Naive B cell (primary cell): ENCODE measurements at regions not wholly inside any gene's neighbourhood (a gene's known extent, or its start where the extent isn't known, plus 50 kb on each side); places are given as distances from the start of the nearest gene placed in this dataset.

Source experiments
- ATAC-seq, 2 donors: fragments of 150-1000 bp; cut with Tn5 transposase; 2 replicates each; pipeline ENCODE4 v1.10.0; 2021; ENCODE audit warnings: low read depth in 2 of 2, mild to moderate bottlenecking in 2 of 2, moderate library complexity in 2 of 2
- DNase-seq: peaks from one replicate; pipeline ENCODE4 v3.0.0; 2022
- H3K27ac Mint-ChIP-seq, 6 donors: one replicate each; pipeline ENCODE4 v1.8.0; 2020 to 2022; ENCODE audit warnings: mild to moderate bottlenecking in 6 of 6, mixed read lengths in 6 of 6, moderate library complexity in 5 of 6, inconsistent platforms in 2 of 6
- H3K27me3 Mint-ChIP-seq, 3 donors: one replicate each; pipeline ENCODE4 v1.8.0; 2021 to 2022; ENCODE audit warnings: mixed read lengths in 3 of 3, mild to moderate bottlenecking in 1 of 3
- H3K36me3 Mint-ChIP-seq, 2 donors: one replicate each; pipeline ENCODE4 v1.8.0; 2020 to 2022; ENCODE audit warnings: mixed read lengths in 2 of 2, inconsistent platforms in 1 of 2, mild to moderate bottlenecking in 1 of 2
- H3K4me1 Mint-ChIP-seq, 3 donors: one replicate each; pipeline ENCODE4 v1.8.0; 2020 to 2022; ENCODE audit warnings: mixed read lengths in 3 of 3, inconsistent platforms in 1 of 3, mild to moderate bottlenecking in 1 of 3, moderate library complexity in 1 of 3
- H3K4me3 Mint-ChIP-seq, 8 donors: one replicate each; pipeline ENCODE4 v1.8.0; 2020 to 2022; ENCODE audit warnings: mild to moderate bottlenecking in 8 of 8, mixed read lengths in 8 of 8, moderate library complexity in 8 of 8, inconsistent platforms in 2 of 8
- H3K9me3 Mint-ChIP-seq, 7 donors: one replicate each; pipeline ENCODE4 v1.8.0; 2020 to 2022; ENCODE audit warnings: mixed read lengths in 7 of 7, mild to moderate bottlenecking in 5 of 7, inconsistent platforms in 2 of 7, moderate library complexity in 1 of 7

DNA sequence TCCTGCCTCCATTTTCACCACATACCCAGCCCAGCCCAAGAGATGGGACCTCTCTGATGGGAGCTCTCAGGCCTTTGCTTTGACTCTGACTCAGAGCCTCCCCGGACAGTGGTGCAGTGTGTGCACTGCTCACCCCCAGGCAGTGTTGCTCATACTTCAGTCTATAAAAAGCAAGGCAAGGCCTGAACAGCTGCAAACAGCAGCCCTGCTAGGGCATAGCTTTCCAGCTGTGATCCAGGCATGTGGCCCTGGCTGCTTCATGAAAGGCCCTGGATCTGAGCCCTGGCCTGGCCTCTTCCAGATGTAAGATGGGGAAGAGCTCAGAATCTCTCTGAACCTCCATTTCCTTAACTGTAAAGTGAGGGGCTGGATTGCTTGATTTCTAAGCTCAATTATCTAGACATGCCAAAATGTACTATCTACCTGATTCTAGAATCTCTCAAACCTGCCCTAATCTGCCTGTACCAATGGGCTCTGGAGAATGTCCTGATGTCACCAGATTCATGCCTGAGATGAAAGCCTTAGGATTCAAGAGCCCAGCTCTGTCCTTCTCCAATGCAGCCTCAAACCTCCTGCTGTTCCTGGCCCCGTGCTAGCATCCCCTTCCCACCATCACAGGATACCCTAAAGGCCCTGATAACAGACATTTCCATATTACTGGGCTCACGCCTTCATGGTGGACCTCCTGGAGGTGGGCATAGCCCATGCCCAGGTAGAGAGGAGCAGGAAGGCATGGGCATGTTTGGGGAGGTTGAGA, 206.9 kb downstream of the ARL4C start:
- Mint-ChIP-seq H3K27me3 (peaks cover 7 to 29% (median 24%) of the 10 kb centered on the region in 3 donors), H3K27ac (peak overlapping the region; percentile 89 to 97 (median 92)), H3K36me3 (peaks cover 0 to 6% of the 10 kb centered on the region in 2 donors), H3K9me3 (peaks cover 0 to 24% (median 19%) of the 10 kb centered on the region in 7 donors), H3K4me1 (peaks cover 36 to 53% (median 43%) of the 10 kb centered on the region in 3 donors), H3K4me3 (peak overlapping the region in 4 of 8 donors; percentile 12 to 68 (median 36))
- ATAC-seq (no peak), DNase-seq (no peak)

DNA sequence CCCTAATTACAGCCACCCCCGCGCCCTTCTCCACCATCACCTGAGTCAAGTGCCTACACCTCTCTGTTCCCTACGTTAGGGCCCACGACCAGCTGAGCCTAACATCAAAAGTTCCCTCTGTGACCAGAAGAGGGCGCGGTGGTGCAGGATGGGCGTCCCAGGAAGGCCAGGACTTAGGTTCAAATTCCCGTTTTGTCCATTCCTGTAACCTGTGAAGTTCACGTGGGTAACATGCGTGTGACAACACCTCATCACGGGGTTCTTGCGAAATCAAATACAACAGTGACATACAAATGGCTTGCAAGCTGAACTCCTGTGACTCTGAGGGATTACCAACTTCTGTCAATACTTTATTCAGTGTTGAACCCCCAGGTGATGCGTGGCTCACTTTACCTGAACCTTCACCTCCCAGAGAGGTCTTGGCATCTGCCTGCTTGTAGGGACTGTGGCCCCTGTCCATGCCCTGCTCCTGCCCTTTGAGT, 207.9 kb downstream of the ARL4C start:
- H3K27me3 Mint-ChIP-seq, result peaks cover 13 to 33% (median 29%) of the 10 kb centered on the region in 3 donors
- ATAC-seq (peak in 1 of 2 donors; percentile 29), DNase-seq (peak; percentile 53)
- no peak overlapping the region for H3K4me3 Mint-ChIP-seq
- H3K9me3 Mint-ChIP-seq, result peaks cover 0 to 22% (median 19%) of the 10 kb centered on the region in 7 donors
- peaks cover 0 to 6% of the 10 kb centered on the region in 2 donors for H3K36me3 Mint-ChIP-seq
- peak overlapping the region in 5 of 6 donors; percentile 15 to 93 (median 65) for H3K27ac Mint-ChIP-seq
- H3K4me1 Mint-ChIP-seq, result peaks cover 40 to 51% (median 48%) of the 10 kb centered on the region in 3 donors

DNA sequence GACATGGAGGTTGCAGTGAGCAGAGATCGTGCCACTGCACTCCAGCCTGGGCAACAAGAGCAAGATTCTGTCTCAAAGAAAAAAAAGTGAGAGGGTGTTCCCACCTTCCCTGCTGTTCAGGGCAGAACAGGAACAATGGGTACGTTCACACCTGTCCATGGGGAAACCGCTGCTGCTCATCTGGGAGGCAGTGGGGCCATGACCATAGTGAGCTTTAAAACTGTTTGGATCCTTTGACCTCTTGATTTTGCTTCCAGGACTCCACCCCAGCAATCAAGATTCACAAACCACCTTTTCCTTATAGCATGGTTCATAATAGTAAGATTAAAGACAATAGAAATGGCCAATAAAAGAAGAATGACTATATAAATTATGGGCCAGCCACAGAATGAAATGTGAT, 209.2 kb downstream of the ARL4C start:
- H3K4me3 Mint-ChIP-seq, result no peak overlapping the region
- H3K4me1 Mint-ChIP-seq, result peaks cover 44 to 54% (median 47%) of the 10 kb centered on the region in 3 donors
- peaks cover 0 to 16% (median 11%) of the 10 kb centered on the region in 7 donors for H3K9me3 Mint-ChIP-seq
- no peak for DNase-seq
- H3K27me3 Mint-ChIP-seq, result peaks cover 19 to 41% (median 36%) of the 10 kb centered on the region in 3 donors
- H3K27ac Mint-ChIP-seq, result no peak overlapping the region
- no peak for ATAC-seq
- H3K36me3 Mint-ChIP-seq, result peaks cover 0 to 4% of the 10 kb centered on the region in 2 donors

DNA sequence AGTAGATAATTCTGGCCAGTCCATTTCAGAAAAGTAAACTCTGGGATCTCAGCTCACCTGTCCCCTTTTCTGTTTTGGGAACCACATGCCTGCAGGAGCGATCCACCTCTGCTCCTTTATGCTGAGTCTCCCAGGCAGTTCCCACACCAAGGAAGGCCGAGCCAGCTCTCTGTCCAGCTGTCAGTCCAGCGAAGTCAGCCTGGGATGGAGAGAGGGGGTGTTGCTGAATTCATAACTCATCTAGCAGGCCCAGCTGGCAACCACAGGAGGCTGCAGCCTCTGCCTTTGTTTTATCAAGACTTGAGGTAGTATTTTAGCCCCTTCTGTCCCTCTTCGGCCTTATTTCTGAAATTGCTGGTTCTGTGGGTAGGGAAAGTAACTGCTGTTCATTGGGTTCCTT, 209.9 kb downstream of the ARL4C start:
- Mint-ChIP-seq H3K36me3 (no peaks in the 10 kb centered on the region), H3K27ac (no peak overlapping the region), H3K4me3 (no peak overlapping the region), H3K4me1 (peaks cover 39 to 47% (median 40%) of the 10 kb centered on the region in 3 donors), H3K27me3 (peaks cover 25 to 48% (median 34%) of the 10 kb centered on the region in 3 donors), H3K9me3 (peaks cover 0 to 9% (median 4%) of the 10 kb centered on the region in 7 donors)
- no peak for DNase-seq
- ATAC-seq, result no peak

DNA sequence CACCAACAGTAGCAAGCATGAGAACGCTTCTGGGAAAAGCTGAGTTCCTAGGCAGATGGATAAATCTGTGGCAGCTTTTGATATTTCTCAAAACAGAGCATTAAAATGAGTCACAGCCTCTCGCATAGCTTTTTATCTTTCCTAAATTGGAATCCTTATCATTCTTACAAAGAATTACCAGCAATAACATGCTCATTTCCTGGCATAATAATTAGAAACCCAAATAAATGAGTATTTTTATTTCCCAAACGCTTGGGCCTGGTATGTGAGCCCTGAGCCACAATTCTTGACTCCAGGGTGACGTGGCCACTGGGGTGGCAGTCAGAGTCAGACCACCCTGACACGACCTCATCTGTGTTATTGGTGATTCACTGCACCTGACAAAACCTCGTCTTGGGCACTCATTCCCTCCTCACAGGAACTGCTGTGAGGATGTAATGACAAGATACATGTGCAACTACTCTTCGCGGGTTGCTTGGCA, 210.7 kb downstream of the ARL4C start:
- no peak overlapping the region for H3K27ac Mint-ChIP-seq
- peaks cover 0 to 5% (median 0%) of the 10 kb centered on the region in 7 donors for H3K9me3 Mint-ChIP-seq
- peaks cover 32 to 39% (median 32%) of the 10 kb centered on the region in 3 donors for H3K4me1 Mint-ChIP-seq

DNA sequence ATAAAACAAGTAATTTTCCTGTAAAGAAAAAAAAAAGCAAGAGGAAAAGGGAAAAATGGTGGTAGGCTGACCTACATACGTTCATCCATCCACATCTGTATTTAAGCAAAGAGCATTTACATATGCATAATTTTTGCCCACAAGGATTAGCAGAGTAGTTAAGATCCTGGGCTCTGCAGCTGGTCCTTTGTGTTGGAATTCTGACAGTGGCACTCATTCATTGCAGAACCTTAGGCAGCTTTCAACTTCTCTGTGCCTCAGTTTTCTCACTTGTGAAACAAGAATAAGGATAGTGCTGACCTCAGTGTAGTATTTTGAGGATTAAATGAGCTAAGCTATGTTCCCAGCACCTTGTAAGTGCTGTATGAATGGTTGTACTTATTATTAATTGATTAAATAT, 211.3 kb downstream of the ARL4C start:
- no peak for ATAC-seq
- Mint-ChIP-seq H3K4me1 (peaks cover 26 to 33% (median 27%) of the 10 kb centered on the region in 3 donors), H3K9me3 (peaks cover 0 to 5% (median 0%) of the 10 kb centered on the region in 7 donors), H3K27ac (no peak overlapping the region), H3K27me3 (peaks cover 25 to 53% (median 38%) of the 10 kb centered on the region in 3 donors), H3K4me3 (no peak overlapping the region), H3K36me3 (no peaks in the 10 kb centered on the region)
- no peak for DNase-seq

More for the DNA sequence above, 210.7 kb downstream of the ARL4C start:
- ATAC-seq (no peak), DNase-seq (no peak)
- Mint-ChIP-seq H3K4me3 (no peak overlapping the region), H3K36me3 (no peaks in the 10 kb centered on the region), H3K27me3 (peaks cover 25 to 51% (median 36%) of the 10 kb centered on the region in 3 donors)

DNA sequence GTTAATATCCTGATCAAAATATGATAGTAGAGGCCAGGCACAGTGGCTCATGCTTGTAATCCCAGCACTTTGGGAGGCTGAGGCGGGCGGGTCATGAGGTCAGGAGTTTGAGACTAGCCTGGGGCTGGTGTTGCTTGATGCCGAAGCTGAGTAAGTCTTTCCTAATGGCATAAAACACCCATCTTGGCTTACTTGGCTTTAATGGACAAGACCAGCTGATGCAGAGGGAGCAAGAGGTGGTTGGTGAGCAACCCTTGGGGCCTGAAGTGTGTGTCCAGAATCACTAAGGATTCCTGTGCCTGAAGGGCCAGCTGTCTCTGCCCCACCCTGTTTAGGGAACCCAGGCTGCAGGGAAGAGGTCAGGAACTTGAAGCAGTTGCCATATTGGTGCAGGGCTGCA, 217.2 kb downstream of the ARL4C start:
- Mint-ChIP-seq H3K27me3 (peaks cover 27 to 50% (median 29%) of the 10 kb centered on the region in 3 donors), H3K36me3 (peaks cover 0 to 4% of the 10 kb centered on the region in 2 donors), H3K27ac (no peak overlapping the region), H3K4me1 (peaks cover 3 to 11% (median 7%) of the 10 kb centered on the region in 3 donors), H3K4me3 (no peak overlapping the region), H3K9me3 (peaks cover 0 to 10% (median 3%) of the 10 kb centered on the region in 7 donors)
- ATAC-seq (no peak), DNase-seq (no peak)

DNA sequence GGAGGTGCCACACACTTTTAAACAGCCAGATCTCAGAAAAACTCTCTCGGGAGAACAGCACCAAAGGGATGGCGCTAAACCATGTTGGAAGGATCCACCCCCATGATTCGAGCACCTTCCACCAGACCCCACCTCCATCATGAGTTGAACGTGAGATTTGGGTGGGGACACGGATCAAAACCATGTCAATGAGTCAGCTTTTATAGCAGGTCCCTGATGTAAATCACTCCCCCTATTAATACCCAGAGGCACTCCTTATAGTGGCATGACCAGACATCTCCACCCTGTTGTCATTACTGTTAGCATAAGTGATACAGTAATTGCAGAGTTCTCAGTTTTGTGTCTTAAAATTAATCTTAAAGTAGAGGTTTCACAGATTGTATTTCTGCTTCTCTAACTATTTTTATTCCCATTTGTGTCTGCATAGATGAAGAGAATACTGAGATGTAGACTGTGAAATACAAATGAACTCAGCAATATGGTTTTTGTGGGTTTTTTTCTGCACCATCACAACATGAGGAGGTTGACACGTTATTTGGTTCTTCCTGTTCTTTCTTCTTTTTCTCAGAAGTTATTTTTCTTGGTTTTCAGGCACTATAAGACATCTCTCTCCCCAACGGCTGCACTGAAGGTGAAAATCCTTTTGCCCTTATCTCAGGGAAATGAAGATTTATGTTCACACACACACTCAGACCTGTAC, 218.2 kb downstream of the ARL4C start:
- no peak overlapping the region for H3K4me3 Mint-ChIP-seq
- H3K4me1 Mint-ChIP-seq, result peaks cover 0 to 8% (median 5%) of the 10 kb centered on the region in 3 donors
- DNase-seq (no peak), ATAC-seq (no peak)
- no peak overlapping the region for H3K27ac Mint-ChIP-seq
- H3K9me3 Mint-ChIP-seq, result peaks cover 0 to 10% (median 3%) of the 10 kb centered on the region in 7 donors
- H3K27me3 Mint-ChIP-seq, result peaks cover 33 to 51% (median 33%) of the 10 kb centered on the region in 3 donors
- H3K36me3 Mint-ChIP-seq, result peaks cover 0 to 4% of the 10 kb centered on the region in 2 donors

DNA sequence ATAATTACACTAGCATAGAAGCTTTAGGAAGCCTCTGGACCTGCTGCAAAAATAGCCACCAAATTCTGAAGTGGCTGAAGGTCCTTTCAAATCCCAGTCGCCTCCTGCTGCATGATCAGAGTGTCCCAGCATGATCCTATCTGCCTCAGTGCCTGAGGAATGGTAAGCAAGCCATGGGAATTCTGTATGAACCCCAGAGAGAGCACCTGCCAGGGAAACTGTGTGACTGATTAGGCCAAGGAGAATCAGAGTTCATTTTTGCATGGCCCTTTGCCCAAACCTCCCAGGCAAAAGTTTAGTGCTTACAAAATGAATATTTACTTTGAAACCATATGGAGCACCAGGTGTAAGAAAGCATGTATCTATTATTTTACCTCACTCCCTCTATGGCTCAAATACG, 221.4 kb downstream of the ARL4C start:
- Mint-ChIP-seq H3K9me3 (peaks cover 0 to 6% (median 3%) of the 10 kb centered on the region in 7 donors), H3K27ac (no peak overlapping the region), H3K4me1 (no peaks in the 10 kb centered on the region), H3K36me3 (peaks cover 0 to 4% of the 10 kb centered on the region in 2 donors), H3K4me3 (no peak overlapping the region), H3K27me3 (peaks cover 12 to 52% (median 36%) of the 10 kb centered on the region in 3 donors)
- ATAC-seq (no peak), DNase-seq (no peak)

DNA sequence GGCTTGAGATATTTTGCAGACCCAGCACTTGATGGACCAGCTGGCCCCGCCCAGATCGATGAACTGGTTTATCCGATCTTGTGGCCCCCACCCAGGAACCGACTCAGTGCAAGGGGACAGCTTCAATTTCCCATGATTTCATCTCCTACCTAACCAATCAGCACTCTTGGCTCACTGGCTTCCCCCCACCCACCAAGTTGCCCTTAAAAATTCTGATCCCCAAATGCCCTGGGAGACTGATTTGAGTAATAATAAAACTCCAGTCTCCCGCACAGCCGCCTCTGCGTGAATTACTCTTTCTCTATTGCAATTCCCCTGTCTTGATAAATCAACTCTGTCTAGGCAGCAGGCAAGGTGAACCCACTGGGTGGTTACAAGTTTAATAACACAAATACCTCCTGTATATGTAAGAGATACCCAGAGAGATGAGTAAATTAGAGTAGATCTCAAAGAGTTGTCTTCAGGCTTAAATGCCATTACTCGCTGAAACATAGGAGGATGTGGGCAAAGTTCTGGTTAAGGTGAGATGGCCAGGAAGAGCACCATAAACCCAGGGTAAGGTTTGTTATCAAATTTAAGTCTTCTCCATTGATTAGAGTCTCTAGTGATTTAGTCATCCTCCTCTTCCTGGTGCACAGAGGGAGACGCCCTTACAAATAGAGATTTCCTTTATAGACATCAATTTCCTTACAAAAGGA, 222.8 kb downstream of the ARL4C start:
- Mint-ChIP-seq H3K9me3 (peaks cover 0 to 3% (median under 1%) of the 10 kb centered on the region in 7 donors), H3K4me1 (no peaks in the 10 kb centered on the region), H3K27me3 (peaks cover 16 to 51% (median 32%) of the 10 kb centered on the region in 3 donors), H3K27ac (no peak overlapping the region), H3K4me3 (no peak overlapping the region), H3K36me3 (peaks cover 0 to 3% of the 10 kb centered on the region in 2 donors)
- DNase-seq, result no peak
- no peak for ATAC-seq

DNA sequence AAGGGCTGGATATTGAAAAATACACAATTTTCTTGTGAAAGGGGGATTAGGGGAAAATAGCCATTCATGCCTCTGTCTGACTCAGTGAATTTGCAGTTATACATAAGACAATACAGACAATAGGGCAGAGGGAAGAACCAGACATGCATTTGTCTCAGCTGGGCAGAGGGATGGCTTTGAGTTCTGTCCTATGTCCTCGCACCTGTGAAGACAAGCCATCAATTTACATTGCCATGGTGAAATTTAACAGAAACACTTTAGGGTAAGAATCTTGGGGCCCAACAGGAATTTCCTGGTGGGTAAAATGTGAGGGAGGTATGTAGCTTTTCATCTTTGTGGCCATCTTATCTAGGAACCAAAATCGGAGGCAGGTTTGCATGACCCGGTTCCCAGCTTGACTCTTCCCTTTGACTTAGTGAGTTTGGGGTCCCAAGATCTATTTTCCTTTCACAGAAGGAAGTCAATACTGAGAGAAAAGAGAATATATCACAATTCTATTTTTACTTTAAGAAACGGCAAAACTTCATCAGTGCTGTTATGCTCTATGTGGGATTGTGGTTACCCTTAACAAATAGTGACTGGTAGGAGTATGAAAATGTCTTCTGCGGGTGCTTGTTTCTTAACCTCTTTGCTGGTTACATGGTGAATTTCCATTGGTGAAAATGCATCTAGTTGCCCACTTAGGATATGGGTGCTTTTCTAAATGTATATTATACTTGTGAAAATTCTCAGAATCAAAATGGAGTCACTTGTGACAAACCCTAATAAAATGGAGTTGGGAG, 221.8 kb downstream of the SPP2 start:
- no peaks in the 10 kb centered on the region for H3K4me1 Mint-ChIP-seq
- H3K9me3 Mint-ChIP-seq, result no peaks in the 10 kb centered on the region
- H3K27ac Mint-ChIP-seq, result peak overlapping the region in 1 of 6 donors; percentile 34
- H3K27me3 Mint-ChIP-seq, result peaks cover 9 to 44% (median 27%) of the 10 kb centered on the region in 3 donors
- H3K36me3 Mint-ChIP-seq, result no peaks in the 10 kb centered on the region
- H3K4me3 Mint-ChIP-seq, result no peak overlapping the region
- no peak for ATAC-seq
- no peak for DNase-seq

DNA sequence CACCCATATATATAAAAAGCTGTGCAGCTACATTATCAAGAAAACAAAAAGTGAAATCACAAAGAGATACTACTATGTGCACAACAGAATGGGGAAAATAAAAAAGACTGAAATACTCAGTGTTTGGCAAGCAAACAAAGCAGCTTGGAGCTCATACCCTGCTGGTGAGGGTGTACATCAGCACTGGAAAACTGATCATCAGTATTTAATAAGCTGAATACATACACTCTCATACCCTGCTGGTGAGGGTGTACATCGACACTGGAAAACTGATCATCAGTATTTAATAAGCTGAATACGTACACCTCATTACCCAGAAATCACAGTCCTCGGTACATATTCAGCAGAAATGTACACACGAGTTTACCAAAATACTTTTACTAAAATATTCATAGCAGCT, 220.8 kb downstream of the SPP2 start:
- Mint-ChIP-seq H3K9me3 (no peaks in the 10 kb centered on the region), H3K4me3 (no peak overlapping the region), H3K36me3 (no peaks in the 10 kb centered on the region), H3K27ac (no peak overlapping the region), H3K4me1 (no peaks in the 10 kb centered on the region), H3K27me3 (peaks cover 9 to 44% (median 27%) of the 10 kb centered on the region in 3 donors)
- DNase-seq (no peak), ATAC-seq (no peak)
